ENCODE measurements at regions not wholly inside any gene's neighbourhood (a gene's known extent, or its start where the extent isn't known, plus 50 kb on each side); places are given as distances from the start of the nearest gene placed in this dataset.

DNA sequence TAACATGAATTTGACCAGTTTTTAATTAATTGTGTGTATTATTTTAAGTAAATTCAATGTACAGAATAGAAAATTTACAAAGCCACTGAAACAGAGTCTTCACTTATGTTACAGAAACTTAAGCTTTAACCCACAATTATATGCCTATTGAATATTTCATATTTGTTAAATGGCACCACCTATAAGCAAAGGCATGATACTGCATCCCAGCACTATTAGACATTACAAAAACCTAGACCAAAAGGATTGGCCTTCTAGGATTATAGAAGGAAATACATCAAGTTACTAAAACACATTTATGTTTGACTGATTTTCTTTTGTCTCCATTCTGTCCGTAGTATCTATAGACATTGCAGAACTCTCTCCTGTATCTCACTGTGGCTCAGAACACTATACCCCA lies 578.1 kb downstream of the AJAP1 start:
- no peaks in the 10 kb centered on the region for H3K79me2 ChIP-seq (replicated peaks; ENCODE audit: insufficient read depth)
- no peak overlapping the region for H3K27ac Mint-ChIP-seq
- H3K36me3 Mint-ChIP-seq (ENCODE audit: low read depth), result peaks cover 7% of the 10 kb centered on the region; the same call in 2 of the 3 replicates
- H4K20me1 ChIP-seq (replicated peaks; ENCODE audit: insufficient read depth), result no peaks in the 10 kb centered on the region
- peaks cover 5% of the 10 kb centered on the region for H3K36me3 ChIP-seq (ENCODE audit: insufficient read depth)
- no peak overlapping the region for H3K4me3 ChIP-seq
- H2AFZ ChIP-seq, result no peak overlapping the region
- no peak overlapping the region for H3K27ac ChIP-seq (ENCODE audit: low read depth)
- DNase-seq (ENCODE audit: low spot score), result no peak
- peaks cover 10% of the 10 kb centered on the region for H3K4me1 Mint-ChIP-seq
- H3K4me1 ChIP-seq (ENCODE audit: insufficient read depth), result no peaks in the 10 kb centered on the region
- no peak overlapping the region for H3K4me3 Mint-ChIP-seq
- no peaks in the 10 kb centered on the region for H3K27me3 ChIP-seq (ENCODE audit: insufficient read depth)
- H3K9me2 ChIP-seq (ENCODE audit: insufficient read depth), result no peaks in the 10 kb centered on the region
- peaks cover 13% of the 10 kb centered on the region for H3K9me3 Mint-ChIP-seq
- peaks cover 18% of the 10 kb centered on the region for H3K27me3 Mint-ChIP-seq (ENCODE audit: insufficient read depth, low read depth, poor library complexity)
- no peak for ATAC-seq
- no peak overlapping the region for H3K4me2 ChIP-seq
- TF ChIP-seq STAT1 (IDR thresholded peaks at IDR 0.05; ENCODE audit: unreplicated experiment) (no peak), ZNF331 (CRISPR knock-in tag; IDR thresholded peaks at IDR 0.05; ENCODE audit: low read depth) (no peak), CREB1 (CRISPR knock-in tag; IDR thresholded peaks at IDR 0.05; ENCODE audit: low read depth) (no peak), EZH2 (IDR thresholded peaks at IDR 0.05; ENCODE audit: low read depth, unreplicated experiment) (no peak), POLR2AphosphoS5 (IDR thresholded peaks at IDR 0.05; ENCODE audit: low read depth) (no peak), ZNF114 (CRISPR knock-in tag; IDR thresholded peaks at IDR 0.05) (no peak), EZH2phosphoT487 (IDR thresholded peaks at IDR 0.05; ENCODE audit: unreplicated experiment) (no peak), NANOG (IDR thresholded peaks at IDR 0.05; ENCODE audit: borderline replicate concordance) (no peak)
- TF ChIP-seq, protein P1, sequence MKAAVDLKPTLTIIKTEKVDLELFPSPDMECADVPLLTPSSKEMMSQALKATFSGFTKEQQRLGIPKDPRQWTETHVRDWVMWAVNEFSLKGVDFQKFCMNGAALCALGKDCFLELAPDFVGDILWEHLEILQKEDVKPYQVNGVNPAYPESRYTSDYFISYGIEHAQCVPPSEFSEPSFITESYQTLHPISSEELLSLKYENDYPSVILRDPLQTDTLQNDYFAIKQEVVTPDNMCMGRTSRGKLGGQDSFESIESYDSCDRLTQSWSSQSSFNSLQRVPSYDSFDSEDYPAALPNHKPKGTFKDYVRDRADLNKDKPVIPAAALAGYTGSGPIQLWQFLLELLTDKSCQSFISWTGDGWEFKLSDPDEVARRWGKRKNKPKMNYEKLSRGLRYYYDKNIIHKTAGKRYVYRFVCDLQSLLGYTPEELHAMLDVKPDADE (IDR thresholded peaks at IDR 0.05), result no peak
- TF ChIP-seq, protein P2, sequence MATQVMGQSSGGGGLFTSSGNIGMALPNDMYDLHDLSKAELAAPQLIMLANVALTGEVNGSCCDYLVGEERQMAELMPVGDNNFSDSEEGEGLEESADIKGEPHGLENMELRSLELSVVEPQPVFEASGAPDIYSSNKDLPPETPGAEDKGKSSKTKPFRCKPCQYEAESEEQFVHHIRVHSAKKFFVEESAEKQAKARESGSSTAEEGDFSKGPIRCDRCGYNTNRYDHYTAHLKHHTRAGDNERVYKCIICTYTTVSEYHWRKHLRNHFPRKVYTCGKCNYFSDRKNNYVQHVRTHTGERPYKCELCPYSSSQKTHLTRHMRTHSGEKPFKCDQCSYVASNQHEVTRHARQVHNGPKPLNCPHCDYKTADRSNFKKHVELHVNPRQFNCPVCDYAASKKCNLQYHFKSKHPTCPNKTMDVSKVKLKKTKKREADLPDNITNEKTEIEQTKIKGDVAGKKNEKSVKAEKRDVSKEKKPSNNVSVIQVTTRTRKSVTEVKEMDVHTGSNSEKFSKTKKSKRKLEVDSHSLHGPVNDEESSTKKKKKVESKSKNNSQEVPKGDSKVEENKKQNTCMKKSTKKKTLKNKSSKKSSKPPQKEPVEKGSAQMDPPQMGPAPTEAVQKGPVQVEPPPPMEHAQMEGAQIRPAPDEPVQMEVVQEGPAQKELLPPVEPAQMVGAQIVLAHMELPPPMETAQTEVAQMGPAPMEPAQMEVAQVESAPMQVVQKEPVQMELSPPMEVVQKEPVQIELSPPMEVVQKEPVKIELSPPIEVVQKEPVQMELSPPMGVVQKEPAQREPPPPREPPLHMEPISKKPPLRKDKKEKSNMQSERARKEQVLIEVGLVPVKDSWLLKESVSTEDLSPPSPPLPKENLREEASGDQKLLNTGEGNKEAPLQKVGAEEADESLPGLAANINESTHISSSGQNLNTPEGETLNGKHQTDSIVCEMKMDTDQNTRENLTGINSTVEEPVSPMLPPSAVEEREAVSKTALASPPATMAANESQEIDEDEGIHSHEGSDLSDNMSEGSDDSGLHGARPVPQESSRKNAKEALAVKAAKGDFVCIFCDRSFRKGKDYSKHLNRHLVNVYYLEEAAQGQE (IDR thresholded peaks at IDR 0.05; ENCODE audit: unreplicated experiment), result no peak
- TF ChIP-seq, protein P3, sequence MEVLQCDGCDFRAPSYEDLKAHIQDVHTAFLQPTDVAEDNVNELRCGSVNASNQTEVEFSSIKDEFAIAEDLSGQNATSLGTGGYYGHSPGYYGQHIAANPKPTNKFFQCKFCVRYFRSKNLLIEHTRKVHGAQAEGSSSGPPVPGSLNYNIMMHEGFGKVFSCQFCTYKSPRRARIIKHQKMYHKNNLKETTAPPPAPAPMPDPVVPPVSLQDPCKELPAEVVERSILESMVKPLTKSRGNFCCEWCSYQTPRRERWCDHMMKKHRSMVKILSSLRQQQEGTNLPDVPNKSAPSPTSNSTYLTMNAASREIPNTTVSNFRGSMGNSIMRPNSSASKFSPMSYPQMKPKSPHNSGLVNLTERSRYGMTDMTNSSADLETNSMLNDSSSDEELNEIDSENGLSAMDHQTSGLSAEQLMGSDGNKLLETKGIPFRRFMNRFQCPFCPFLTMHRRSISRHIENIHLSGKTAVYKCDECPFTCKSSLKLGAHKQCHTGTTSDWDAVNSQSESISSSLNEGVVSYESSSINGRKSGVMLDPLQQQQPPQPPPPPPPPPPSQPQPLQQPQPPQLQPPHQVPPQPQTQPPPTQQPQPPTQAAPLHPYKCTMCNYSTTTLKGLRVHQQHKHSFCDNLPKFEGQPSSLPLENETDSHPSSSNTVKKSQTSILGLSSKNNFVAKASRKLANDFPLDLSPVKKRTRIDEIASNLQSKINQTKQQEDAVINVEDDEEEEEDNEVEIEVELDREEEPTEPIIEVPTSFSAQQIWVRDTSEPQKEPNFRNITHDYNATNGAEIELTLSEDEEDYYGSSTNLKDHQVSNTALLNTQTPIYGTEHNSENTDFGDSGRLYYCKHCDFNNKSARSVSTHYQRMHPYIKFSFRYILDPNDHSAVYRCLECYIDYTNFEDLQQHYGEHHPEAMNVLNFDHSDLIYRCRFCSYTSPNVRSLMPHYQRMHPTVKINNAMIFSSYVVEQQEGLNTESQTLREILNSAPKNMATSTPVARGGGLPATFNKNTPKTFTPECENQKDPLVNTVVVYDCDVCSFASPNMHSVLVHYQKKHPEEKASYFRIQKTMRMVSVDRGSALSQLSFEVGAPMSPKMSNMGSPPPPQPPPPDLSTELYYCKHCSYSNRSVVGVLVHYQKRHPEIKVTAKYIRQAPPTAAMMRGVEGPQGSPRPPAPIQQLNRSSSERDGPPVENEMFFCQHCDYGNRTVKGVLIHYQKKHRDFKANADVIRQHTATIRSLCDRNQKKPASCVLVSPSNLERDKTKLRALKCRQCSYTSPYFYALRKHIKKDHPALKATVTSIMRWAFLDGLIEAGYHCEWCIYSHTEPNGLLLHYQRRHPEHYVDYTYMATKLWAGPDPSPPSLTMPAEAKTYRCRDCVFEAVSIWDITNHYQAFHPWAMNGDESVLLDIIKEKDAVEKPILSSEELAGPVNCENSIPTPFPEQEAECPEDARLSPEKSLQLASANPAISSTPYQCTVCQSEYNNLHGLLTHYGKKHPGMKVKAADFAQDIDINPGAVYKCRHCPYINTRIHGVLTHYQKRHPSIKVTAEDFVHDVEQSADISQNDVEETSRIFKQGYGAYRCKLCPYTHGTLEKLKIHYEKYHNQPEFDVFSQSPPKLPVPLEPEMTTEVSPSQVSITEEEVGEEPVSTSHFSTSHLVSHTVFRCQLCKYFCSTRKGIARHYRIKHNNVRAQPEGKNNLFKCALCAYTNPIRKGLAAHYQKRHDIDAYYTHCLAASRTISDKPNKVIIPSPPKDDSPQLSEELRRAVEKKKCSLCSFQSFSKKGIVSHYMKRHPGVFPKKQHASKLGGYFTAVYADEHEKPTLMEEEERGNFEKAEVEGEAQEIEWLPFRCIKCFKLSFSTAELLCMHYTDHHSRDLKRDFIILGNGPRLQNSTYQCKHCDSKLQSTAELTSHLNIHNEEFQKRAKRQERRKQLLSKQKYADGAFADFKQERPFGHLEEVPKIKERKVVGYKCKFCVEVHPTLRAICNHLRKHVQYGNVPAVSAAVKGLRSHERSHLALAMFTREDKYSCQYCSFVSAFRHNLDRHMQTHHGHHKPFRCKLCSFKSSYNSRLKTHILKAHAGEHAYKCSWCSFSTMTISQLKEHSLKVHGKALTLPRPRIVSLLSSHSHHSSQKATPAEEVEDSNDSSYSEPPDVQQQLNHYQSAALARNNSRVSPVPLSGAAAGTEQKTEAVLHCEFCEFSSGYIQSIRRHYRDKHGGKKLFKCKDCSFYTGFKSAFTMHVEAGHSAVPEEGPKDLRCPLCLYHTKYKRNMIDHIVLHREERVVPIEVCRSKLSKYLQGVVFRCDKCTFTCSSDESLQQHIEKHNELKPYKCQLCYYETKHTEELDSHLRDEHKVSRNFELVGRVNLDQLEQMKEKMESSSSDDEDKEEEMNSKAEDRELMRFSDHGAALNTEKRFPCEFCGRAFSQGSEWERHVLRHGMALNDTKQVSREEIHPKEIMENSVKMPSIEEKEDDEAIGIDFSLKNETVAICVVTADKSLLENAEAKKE (CRISPR knock-in tag; IDR thresholded peaks at IDR 0.05), result no peak
- TF ChIP-seq, protein P4, sequence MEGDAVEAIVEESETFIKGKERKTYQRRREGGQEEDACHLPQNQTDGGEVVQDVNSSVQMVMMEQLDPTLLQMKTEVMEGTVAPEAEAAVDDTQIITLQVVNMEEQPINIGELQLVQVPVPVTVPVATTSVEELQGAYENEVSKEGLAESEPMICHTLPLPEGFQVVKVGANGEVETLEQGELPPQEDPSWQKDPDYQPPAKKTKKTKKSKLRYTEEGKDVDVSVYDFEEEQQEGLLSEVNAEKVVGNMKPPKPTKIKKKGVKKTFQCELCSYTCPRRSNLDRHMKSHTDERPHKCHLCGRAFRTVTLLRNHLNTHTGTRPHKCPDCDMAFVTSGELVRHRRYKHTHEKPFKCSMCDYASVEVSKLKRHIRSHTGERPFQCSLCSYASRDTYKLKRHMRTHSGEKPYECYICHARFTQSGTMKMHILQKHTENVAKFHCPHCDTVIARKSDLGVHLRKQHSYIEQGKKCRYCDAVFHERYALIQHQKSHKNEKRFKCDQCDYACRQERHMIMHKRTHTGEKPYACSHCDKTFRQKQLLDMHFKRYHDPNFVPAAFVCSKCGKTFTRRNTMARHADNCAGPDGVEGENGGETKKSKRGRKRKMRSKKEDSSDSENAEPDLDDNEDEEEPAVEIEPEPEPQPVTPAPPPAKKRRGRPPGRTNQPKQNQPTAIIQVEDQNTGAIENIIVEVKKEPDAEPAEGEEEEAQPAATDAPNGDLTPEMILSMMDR (conservative IDR thresholded peaks at IDR 0.05; ENCODE audit: low read depth in 2 of 2), result no peak
- no peaks in the 10 kb centered on the region for H3F3A ChIP-seq (replicated peaks; ENCODE audit: low read depth)
